ENCODE measurements at regions not wholly inside any gene's neighbourhood (a gene's known extent, or its start where the extent isn't known, plus 50 kb on each side); places are given as distances from the start of the nearest gene placed in this dataset.

DNA sequence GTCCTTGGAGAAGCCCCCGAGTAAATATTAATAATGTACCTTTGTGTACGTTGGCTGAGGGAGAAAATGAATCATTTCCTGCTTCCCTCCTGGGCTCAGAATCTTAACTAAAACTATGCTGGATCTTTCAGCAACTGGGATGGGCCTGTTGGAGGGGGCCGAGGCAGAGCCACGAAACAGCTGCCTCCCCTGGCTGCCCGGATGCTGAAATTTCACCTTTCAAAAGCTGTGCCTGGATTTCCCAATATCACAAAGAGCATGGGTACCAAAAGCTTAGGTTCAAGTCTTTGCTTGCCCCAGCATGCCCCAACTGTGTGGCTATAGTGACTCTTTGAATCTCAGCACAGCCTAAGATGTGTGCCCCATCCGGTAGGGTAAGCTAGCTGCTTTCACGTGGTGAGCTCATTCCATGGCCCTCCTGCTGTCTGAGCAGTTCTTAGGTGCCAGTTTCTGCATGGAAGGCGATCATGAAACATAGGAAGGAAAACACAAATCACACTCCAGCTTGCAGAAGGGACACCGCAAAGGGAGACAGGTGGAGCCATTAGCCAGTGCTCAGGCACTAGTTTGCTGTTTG lies 473.5 kb downstream of the PTPRU start:
- TF ChIP-seq RAD21 (conservative IDR thresholded peaks at IDR 0.05 in 1 of 2, IDR thresholded peaks at IDR 0.05 in 1 of 2) = 0 out of 5 replicates have a peak, but pooled peaks of 1 of the 2 experiments have one; percentile 8
- TF ChIP-seq EP300 (IDR thresholded peaks at IDR 0.05) = peak in 1 of 2 experiments; percentile 36; a peak in 1 of 5 replicates
- TF ChIP-seq, protein P1, sequence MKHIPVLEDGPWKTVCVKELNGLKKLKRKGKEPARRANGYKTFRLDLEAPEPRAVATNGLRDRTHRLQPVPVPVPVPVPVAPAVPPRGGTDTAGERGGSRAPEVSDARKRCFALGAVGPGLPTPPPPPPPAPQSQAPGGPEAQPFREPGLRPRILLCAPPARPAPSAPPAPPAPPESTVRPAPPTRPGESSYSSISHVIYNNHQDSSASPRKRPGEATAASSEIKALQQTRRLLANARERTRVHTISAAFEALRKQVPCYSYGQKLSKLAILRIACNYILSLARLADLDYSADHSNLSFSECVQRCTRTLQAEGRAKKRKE (CRISPR knock-in tag; IDR thresholded peaks at IDR 0.05; ENCODE audit: low read depth) = 0 out of 2 replicates have a peak, but pooled peaks have one; percentile 42
- TF ChIP-seq CHD2 (IDR thresholded peaks at IDR 0.05; ENCODE audit: low read length, partially characterized antibody) = no peak
- TF ChIP-seq JUN (IDR thresholded peaks at IDR 0.05) = 0 out of 5 replicates have a peak, but pooled peaks of 1 of the 2 experiments have one; percentile 19
- no peak for TF ChIP-seq FOSL2 (IDR thresholded peaks at IDR 0.05)
- peak; percentile 61; the same call in 1 of the 2 replicates for TF ChIP-seq FOSL2 (CRISPR knock-in tag; IDR thresholded peaks at IDR 0.05)
- no peak for TF ChIP-seq HEYL (CRISPR knock-in tag; IDR thresholded peaks at IDR 0.05)
- peak; percentile 63; the same call in 1 of the 2 replicates for TF ChIP-seq HOXB13 (CRISPR knock-in tag; IDR thresholded peaks at IDR 0.05; ENCODE audit: low read depth)
- DNase-seq (ENCODE audit: low read depth in 1 of 2, low spot score in 1 of 2) (no peak), ATAC-seq (peak; percentile 52 to 72; a peak in 5 of 6 replicates), FAIRE-seq (no peak)
- Histone ChIP-seq H3K4me2 (peak overlapping the region; percentile 65), H3K9me3 (no peaks in the 10 kb centered on the region), H3K4me1 (peaks cover 29% of the 10 kb centered on the region), H3K27ac (peak overlapping the region; percentile 82 to 93), H3K4me3 (no peak overlapping the region)
- WGBS (ENCODE audit: missing lambda C conversion rate) = 5% methylated on average over 6 of the region's 9 CpGs
- ChIA-PET CTCF (interaction anchor here (1.1 to 1.3 kb wide), 4 partner anchors 10 to 378 kb away, joined by 3 read pairs; no protein-coding TSS in a partner anchor), POLR2A (no interaction called here)

DNA sequence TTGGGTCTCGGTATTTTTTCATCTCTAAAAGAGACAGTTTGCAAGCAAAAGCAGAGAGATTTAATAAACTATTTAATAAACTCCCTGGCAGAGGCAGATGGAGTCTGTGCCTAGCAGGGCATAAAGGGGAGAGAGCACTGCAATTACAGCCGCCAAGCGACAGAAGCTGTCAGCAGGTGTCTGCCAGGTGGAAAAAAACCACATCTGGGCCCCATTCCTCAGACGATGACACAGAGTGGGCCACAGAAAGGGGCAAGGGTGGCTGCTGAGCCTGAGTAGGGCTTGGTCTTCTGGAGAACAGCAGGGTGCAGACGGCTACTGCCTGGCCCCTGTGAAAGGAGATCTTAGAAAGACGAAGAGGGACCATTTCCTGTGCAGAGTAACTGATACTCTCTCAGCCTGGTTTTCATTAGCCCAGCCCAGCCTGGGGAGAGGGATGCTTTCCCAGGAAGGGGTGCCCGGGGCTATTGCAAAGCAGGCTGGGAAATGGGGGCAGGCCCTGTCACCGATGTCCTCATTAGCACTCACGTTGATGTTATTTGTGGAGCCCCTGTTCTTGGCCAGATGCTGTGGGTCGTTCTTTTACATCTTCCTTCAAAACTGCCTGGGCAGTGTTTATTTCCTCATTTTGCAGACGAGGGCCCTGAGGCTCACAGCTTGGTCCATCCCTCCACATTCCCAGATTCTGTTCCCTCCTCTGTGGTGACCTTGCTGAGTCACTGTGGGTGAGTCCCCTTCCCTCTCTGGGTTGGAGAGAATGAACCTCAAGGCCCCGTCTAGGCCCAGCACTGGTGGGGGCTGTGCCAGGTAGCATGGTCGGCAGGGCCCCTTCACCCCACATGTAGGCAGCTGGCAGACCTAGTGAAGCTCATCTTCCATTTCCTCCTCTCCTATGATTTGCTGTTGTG lies 472.7 kb downstream of the PTPRU start:
- WGBS (ENCODE audit: missing lambda C conversion rate) = 25% methylated on average over 13 of the region's 13 CpGs
- DNase-seq (ENCODE audit: low read depth in 1 of 2, low spot score in 1 of 2) (peak; percentile 45 to 82), FAIRE-seq (no peak), ATAC-seq (peak; percentile 81 to 84)
- Histone ChIP-seq H3K9me3 (no peaks in the 10 kb centered on the region), H3K4me2 (peak overlapping the region; percentile 65), H3K4me3 (no peak overlapping the region), H3K4me1 (peaks cover 29% of the 10 kb centered on the region), H3K27ac (peak overlapping the region; percentile 82 to 93)
- CTCF ChIA-PET = interaction anchor here (1.2 kb wide), 1 partner anchor 172 kb away, joined by 3 read pairs; no protein-coding TSS in a partner anchor
- TF ChIP-seq, protein P1 (CRISPR knock-in tag; IDR thresholded peaks at IDR 0.05; ENCODE audit: low read depth) = peak; percentile 56; the same call in 1 of the 2 replicates
- TF ChIP-seq, protein P2, sequence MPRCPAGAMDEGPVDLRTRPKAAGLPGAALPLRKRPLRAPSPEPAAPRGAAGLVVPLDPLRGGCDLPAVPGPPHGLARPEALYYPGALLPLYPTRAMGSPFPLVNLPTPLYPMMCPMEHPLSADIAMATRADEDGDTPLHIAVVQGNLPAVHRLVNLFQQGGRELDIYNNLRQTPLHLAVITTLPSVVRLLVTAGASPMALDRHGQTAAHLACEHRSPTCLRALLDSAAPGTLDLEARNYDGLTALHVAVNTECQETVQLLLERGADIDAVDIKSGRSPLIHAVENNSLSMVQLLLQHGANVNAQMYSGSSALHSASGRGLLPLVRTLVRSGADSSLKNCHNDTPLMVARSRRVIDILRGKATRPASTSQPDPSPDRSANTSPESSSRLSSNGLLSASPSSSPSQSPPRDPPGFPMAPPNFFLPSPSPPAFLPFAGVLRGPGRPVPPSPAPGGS (IDR thresholded peaks at IDR 0.05) = no peak
- peak; percentile 73 for TF ChIP-seq MAFK (IDR thresholded peaks at IDR 0.05; ENCODE audit: partially characterized antibody)
- TF ChIP-seq, protein P3, sequence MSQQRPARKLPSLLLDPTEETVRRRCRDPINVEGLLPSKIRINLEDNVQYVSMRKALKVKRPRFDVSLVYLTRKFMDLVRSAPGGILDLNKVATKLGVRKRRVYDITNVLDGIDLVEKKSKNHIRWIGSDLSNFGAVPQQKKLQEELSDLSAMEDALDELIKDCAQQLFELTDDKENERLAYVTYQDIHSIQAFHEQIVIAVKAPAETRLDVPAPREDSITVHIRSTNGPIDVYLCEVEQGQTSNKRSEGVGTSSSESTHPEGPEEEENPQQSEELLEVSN (IDR thresholded peaks at IDR 0.05; ENCODE audit: borderline replicate concordance, low read depth) = peak; percentile 23; the same call in 1 of the 2 replicates
- POLR2A ChIA-PET = no interaction called here

DNA sequence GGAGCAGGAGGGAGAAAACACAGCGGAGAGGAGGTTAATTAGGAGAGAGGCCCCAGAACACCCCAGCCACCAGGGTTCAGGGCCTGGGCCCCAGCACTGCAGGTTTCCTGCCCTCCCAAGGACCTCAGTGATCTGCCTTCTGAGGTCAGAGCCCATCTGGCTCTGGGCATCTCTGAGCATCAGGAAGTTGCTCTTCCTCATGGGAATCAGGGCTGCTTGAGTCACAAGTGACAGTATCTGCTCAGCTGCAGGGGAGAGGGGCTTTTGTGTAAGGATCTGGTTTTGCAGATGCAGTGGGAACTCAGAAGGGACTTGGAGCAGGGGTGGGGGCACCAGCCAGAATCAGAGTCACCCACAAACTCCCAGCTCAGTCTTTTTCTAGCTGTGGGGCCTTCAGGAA lies 472.1 kb downstream of the PTPRU start:
- CTCF ChIA-PET = no interaction called here
- no peak for FAIRE-seq
- no peak overlapping the region for H3K4me3 ChIP-seq
- H3K9me3 ChIP-seq = no peaks in the 10 kb centered on the region
- ATAC-seq = no peak
- 100% methylated on average over 1 of the region's 1 CpG for WGBS (ENCODE audit: missing lambda C conversion rate)
- peak overlapping the region; percentile 82 to 93 for H3K27ac ChIP-seq
- peak in 1 of 2 experiments; percentile 19 for DNase-seq (ENCODE audit: low read depth in 1 of 2, low spot score in 1 of 2)
- H3K4me1 ChIP-seq = peaks cover 29% of the 10 kb centered on the region
- peak overlapping the region; percentile 65 for H3K4me2 ChIP-seq
- POLR2A ChIA-PET = no interaction called here
- TF ChIP-seq KDM5A (IDR thresholded peaks at IDR 0.05) (no peak), TP53 (CRISPR knock-in tag; IDR thresholded peaks at IDR 0.05) (no peak)
